Neural progenitor cell (in vitro differentiated cells): ENCODE measurements at regions not wholly inside any gene's neighbourhood (a gene's known extent, or its start where the extent isn't known, plus 50 kb on each side); places are given as distances from the start of the nearest gene placed in this dataset.

Experiments
- CTCF ChIP-seq: fragments of 200-600 bp; sonication (generic); IDR thresholded peaks from 2 replicates; pipeline ENCODE4 v1.5.1; 2017; ENCODE audit warnings: antibody characterized with exemption, mild to moderate bottlenecking
- EZH2 ChIP-seq: fragments of 200-600 bp; sonication (generic); IDR thresholded peaks from 2 replicates; pipeline ENCODE4 v1.6.1; 2017; ENCODE audit warnings: antibody characterized with exemption, mild to moderate bottlenecking, moderate library complexity
- EZH2phosphoT487 ChIP-seq: fragments of 200-600 bp; sonication (generic); IDR thresholded peaks from 2 replicates; pipeline ENCODE4 v1.6.1; 2017; ENCODE audit warnings: antibody characterized with exemption

GRCh38 chr4:96652158-96652557, 812.3 kb downstream of the PDHA2 start:
- no peak for TF ChIP-seq CTCF
- no peak for TF ChIP-seq EZH2phosphoT487
- TF ChIP-seq EZH2: no peak
